DOHH2 (cell line): ENCODE measurements at regions not wholly inside any gene's neighbourhood (a gene's known extent, or its start where the extent isn't known, plus 50 kb on each side); places are given as distances from the start of the nearest gene placed in this dataset.

Source experiments
- H3F3A ChIP-seq: fragments of 200-600 bp; sonication (generic), shearing (Covaris generic); 2 replicates; pipeline ENCODE4 v1.6.0; 2016; ENCODE audit warnings: antibody characterized with exemption, mild to moderate bottlenecking; ENCODE audit not compliant: control insufficient read depth, insufficient read depth
- H3K27ac ChIP-seq: fragments of 200-600 bp; sonication (generic); 2 replicates; pipeline ENCODE4 v1.5.1; 2014; ENCODE audit warnings: low read depth, mild to moderate bottlenecking, low read length, moderate library complexity
- H3K27me3 ChIP-seq: fragments of 200-600 bp; sonication (generic); 2 replicates; pipeline ENCODE4 v1.6.1; 2014; ENCODE audit warnings: mild to moderate bottlenecking, low read length, mixed read lengths; ENCODE audit not compliant: control insufficient read depth
- H3K36me3 ChIP-seq: fragments of 200-600 bp; sonication (generic); 2 replicates; pipeline ENCODE4 v1.6.1; 2014; ENCODE audit warnings: mild to moderate bottlenecking, low read length, moderate library complexity, mixed read lengths; ENCODE audit not compliant: control insufficient read depth
- H3K4me1 ChIP-seq: fragments of 200-600 bp; sonication (generic); 2 replicates; pipeline ENCODE4 v1.6.1; 2014; ENCODE audit warnings: mild to moderate bottlenecking, low read length, mixed read lengths; ENCODE audit not compliant: control insufficient read depth
- H3K4me2 ChIP-seq: fragments of 200-600 bp; sonication (generic); 2 replicates; pipeline ENCODE4 v1.6.0; 2014; ENCODE audit warnings: mild to moderate bottlenecking, low read length, moderate library complexity
- H3K4me3 ChIP-seq: fragments of 200-600 bp; sonication (generic); 2 replicates; pipeline ENCODE4 v1.5.1; 2014; ENCODE audit warnings: mild to moderate bottlenecking, low read length, mixed read lengths
- H3K79me2 ChIP-seq: fragments of 200-600 bp; sonication (generic); 2 replicates; pipeline ENCODE4 v1.6.1; 2014; ENCODE audit warnings: mild to moderate bottlenecking, low read length, mixed read lengths; ENCODE audit not compliant: control insufficient read depth
- H3K9me2 ChIP-seq: fragments of 200-600 bp; sonication (generic); replicated peaks from 2 replicates; pipeline ENCODE4 v1.6.1; 2014; ENCODE audit warnings: mild to moderate bottlenecking, low read length, mixed read lengths; ENCODE audit not compliant: control insufficient read depth
- H3K9me3 ChIP-seq: fragments of 200-600 bp; sonication (generic); 2 replicates; pipeline ENCODE4 v1.6.1; 2014; ENCODE audit warnings: antibody characterized with exemption, low read length, mixed read lengths; ENCODE audit not compliant: control insufficient read depth, insufficient read depth
- H4K20me1 ChIP-seq: fragments of 200-600 bp; sonication (generic); 2 replicates; pipeline ENCODE4 v1.6.0; 2014; ENCODE audit warnings: low read depth, mild to moderate bottlenecking, antibody characterized with exemption, low read length, moderate library complexity; ENCODE audit not compliant: control insufficient read depth, insufficient read depth
- CTCF ChIP-seq: fragments of 200-600 bp; sonication (generic); IDR thresholded peaks from one replicate; pipeline ENCODE4 v1.5.1; 2014; ENCODE audit warnings: antibody characterized with exemption, mild to moderate bottlenecking, low read depth, low read length; ENCODE audit not compliant: poor library complexity, severe bottlenecking
- EZH2phosphoT487 ChIP-seq: fragments of 200-600 bp; sonication (generic); IDR thresholded peaks from 2 replicates; pipeline ENCODE4 v1.6.1; 2017; ENCODE audit warnings: borderline replicate concordance, mild to moderate bottlenecking, antibody characterized with exemption, low read length, moderate library complexity, mixed read lengths

DNA sequence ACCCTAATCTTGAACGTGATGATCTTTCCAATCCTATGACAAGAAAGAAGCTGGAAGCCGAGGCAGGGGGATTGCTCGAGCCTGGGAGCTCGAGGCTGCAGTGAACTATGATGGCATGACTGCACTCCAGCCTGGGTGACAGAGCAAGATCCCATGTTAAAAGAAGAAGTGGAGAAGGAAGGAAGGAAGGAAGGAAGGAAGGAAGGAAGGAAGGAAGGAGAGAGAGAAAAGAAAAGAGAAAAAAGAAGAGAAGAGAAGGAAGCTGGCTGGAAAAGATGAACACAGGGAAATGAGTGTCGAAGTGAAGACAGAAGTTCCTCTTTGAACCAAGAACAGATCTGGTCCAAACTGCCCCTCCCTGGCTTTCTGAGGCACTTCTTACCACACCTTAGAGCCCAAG, 100.5 kb upstream of the PRNP start:
- no peaks in the 10 kb centered on the region for H3K79me2 ChIP-seq
- H3F3A ChIP-seq = no peaks in the 10 kb centered on the region
- H3K4me1 ChIP-seq = no peaks in the 10 kb centered on the region
- H3K9me3 ChIP-seq = no peaks in the 10 kb centered on the region
- no peaks in the 10 kb centered on the region for H3K9me2 ChIP-seq
- no peak overlapping the region for H3K4me3 ChIP-seq
- no peaks in the 10 kb centered on the region for H4K20me1 ChIP-seq
- H3K4me2 ChIP-seq = no peak overlapping the region
- H3K36me3 ChIP-seq = no peaks in the 10 kb centered on the region
- H3K27ac ChIP-seq = no peak overlapping the region
- TF ChIP-seq CTCF (no peak), EZH2phosphoT487 (no peak)
- peaks cover 9% of the 10 kb centered on the region; the same call in 1 of the 2 replicates for H3K27me3 ChIP-seq

- H3F3A ChIP-seq = no peaks in the 10 kb centered on the region
- H3K4me3 ChIP-seq = no peak overlapping the region
- peaks cover 6% of the 10 kb centered on the region; the same call in 1 of the 2 replicates for H3K27me3 ChIP-seq
- H3K4me2 ChIP-seq = no peak overlapping the region
- no peaks in the 10 kb centered on the region for H3K9me2 ChIP-seq
- H4K20me1 ChIP-seq = no peaks in the 10 kb centered on the region
- H3K79me2 ChIP-seq = no peaks in the 10 kb centered on the region
- H3K4me1 ChIP-seq = no peaks in the 10 kb centered on the region
- H3K27ac ChIP-seq = no peak overlapping the region
- H3K9me3 ChIP-seq = no peaks in the 10 kb centered on the region
- no peaks in the 10 kb centered on the region for H3K36me3 ChIP-seq
- no peak for TF ChIP-seq EZH2phosphoT487
- TF ChIP-seq CTCF = no peak
These were observed 101.0 kb upstream of the PRNP start for GRCh38 chr20:4585104-4585753.

GRCh38 chr20:4584510-4584909, 101.7 kb upstream of the PRNP start:
- Histone ChIP-seq H3F3A (no peaks in the 10 kb centered on the region), H3K9me3 (no peaks in the 10 kb centered on the region), H3K4me2 (no peak overlapping the region), H3K36me3 (no peaks in the 10 kb centered on the region), H4K20me1 (no peaks in the 10 kb centered on the region), H3K79me2 (no peaks in the 10 kb centered on the region), H3K9me2 (no peaks in the 10 kb centered on the region), H3K27ac (no peak overlapping the region), H3K27me3 (peaks cover 9% of the 10 kb centered on the region), H3K4me1 (no peaks in the 10 kb centered on the region), H3K4me3 (no peak overlapping the region)
- no peak for TF ChIP-seq EZH2phosphoT487
- TF ChIP-seq CTCF = no peak
